Endothelial cell of umbilical vein (primary cell): ENCODE measurements at regions not wholly inside any gene's neighbourhood (a gene's known extent, or its start where the extent isn't known, plus 50 kb on each side); places are given as distances from the start of the nearest gene placed in this dataset.

ENCODE experiments used
- FOS ChIP-seq: IDR thresholded peaks from 2 replicates; pipeline ENCODE4 v1.6.1; 2011; ENCODE audit warnings: mild to moderate bottlenecking, low read length, moderate library complexity, borderline replicate concordance; ENCODE audit not compliant: insufficient read depth
- JUN ChIP-seq: IDR thresholded peaks from 2 replicates; pipeline ENCODE4 v1.6.1; 2011; ENCODE audit warnings: borderline replicate concordance, low read depth; ENCODE audit not compliant: insufficient read length, insufficient read depth
- POLR2A ChIP-seq: IDR thresholded peaks from 2 replicates; pipeline ENCODE4 v1.6.1; 2012; ENCODE audit warnings: low read depth, mild to moderate bottlenecking, control low read depth, low read length
- TF ChIP-seq, protein P1 (sequence below), 2 donors: IDR thresholded peaks; 1 replicate in 1 of 2; 2 replicates in 1 of 2; pipeline ENCODE4 v1.5.1; 2011; ENCODE audit warnings: low read length in 2 of 2, mild to moderate bottlenecking in 2 of 2, moderate library complexity in 2 of 2, control low read depth in 1 of 2, inconsistent platforms in 1 of 2, low read depth in 1 of 2; ENCODE audit not compliant: insufficient read depth in 1 of 2; ENCODE audit errors: extremely low read depth in 1 of 2
- TF ChIP-seq, protein P2 (sequence below): IDR thresholded peaks from 2 replicates; pipeline ENCODE4 v1.6.1; 2011; ENCODE audit not compliant: insufficient read depth, insufficient read length

DNA sequence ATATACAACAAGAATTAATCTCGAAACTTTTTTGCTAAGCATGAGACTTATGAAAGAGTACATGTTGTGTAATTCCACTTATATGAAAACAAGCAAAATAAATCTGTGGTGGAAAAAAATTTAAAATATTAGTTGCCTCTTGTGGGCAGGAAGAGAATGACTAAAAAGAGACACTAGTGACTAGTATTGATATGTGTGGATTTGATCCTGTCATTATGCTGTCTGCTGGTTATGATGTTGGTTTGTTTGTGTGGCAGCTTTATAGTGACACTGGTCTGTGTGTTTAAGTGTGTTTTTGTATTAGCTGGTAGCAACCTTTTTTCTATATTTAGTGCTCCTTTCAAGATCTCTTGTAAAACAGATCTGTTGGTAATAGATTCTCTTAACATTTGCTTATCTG, 267.8 kb upstream of the NRIP1 start:
- TF ChIP-seq, protein P1, sequence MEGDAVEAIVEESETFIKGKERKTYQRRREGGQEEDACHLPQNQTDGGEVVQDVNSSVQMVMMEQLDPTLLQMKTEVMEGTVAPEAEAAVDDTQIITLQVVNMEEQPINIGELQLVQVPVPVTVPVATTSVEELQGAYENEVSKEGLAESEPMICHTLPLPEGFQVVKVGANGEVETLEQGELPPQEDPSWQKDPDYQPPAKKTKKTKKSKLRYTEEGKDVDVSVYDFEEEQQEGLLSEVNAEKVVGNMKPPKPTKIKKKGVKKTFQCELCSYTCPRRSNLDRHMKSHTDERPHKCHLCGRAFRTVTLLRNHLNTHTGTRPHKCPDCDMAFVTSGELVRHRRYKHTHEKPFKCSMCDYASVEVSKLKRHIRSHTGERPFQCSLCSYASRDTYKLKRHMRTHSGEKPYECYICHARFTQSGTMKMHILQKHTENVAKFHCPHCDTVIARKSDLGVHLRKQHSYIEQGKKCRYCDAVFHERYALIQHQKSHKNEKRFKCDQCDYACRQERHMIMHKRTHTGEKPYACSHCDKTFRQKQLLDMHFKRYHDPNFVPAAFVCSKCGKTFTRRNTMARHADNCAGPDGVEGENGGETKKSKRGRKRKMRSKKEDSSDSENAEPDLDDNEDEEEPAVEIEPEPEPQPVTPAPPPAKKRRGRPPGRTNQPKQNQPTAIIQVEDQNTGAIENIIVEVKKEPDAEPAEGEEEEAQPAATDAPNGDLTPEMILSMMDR (IDR thresholded peaks at IDR 0.05; ENCODE audit: extremely low read depth in 1 of 2, insufficient read depth in 1 of 2, low read depth in 1 of 2, low read length in 2 of 2) = no peak
- TF ChIP-seq POLR2A = no peak
- no peak for TF ChIP-seq FOS
- TF ChIP-seq, protein P2, sequence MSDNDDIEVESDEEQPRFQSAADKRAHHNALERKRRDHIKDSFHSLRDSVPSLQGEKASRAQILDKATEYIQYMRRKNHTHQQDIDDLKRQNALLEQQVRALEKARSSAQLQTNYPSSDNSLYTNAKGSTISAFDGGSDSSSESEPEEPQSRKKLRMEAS = no peak
- TF ChIP-seq JUN = no peak
